HG03064 (cell line): ENCODE measurements at regions not wholly inside any gene's neighbourhood (a gene's known extent, or its start where the extent isn't known, plus 50 kb on each side); places are given as distances from the start of the nearest gene placed in this dataset.
"Not testable (repeated sequence)": the region's sequence is repeated elsewhere in the genome, so short reads cannot be mapped to it uniquely, and the experiment has no call there.

Source experiments
- ATAC-seq: cut with Tn5 transposase; IDR thresholded peaks from one replicate; pipeline ENCODE4 v1.9.1; 2021; ENCODE audit warnings: low read depth; ENCODE audit not compliant: unreplicated experiment

DNA sequence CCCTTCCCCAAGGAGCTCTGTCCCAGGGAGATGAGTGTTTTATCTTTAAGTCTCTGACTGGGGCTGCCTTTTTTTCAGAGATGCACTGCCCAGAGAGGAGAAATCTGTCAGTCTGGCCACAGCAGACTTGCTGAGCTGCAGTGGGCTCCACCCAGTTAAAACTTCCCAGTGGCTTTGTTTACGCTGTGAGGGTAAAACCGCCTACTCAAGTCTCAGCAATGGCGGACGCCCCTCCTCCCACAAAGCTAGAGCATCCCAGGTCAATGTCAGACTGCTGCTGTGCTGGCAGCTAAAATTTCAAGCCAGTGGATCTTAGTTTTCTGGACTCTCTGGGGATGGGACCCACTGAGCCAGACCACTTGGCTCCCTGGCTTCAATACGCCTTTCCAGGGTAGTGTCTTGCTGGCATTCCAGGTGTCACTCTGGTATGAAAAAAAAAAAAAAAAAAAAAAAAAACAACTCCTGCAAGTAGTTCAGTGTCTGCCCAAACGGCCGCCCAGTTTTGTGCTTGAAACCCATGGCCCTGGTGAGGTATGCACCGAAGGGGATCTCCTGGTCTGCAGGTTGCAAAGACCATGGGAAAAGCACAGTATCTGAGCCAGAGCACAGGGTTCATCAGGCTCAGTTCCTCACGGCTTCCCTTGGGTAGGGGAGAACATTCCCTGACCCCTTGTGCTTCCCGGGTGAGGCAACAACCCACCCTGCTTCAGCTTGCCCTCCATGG, 1616.1 kb upstream of the ADGRL3 start:
- no peak for ATAC-seq

DNA sequence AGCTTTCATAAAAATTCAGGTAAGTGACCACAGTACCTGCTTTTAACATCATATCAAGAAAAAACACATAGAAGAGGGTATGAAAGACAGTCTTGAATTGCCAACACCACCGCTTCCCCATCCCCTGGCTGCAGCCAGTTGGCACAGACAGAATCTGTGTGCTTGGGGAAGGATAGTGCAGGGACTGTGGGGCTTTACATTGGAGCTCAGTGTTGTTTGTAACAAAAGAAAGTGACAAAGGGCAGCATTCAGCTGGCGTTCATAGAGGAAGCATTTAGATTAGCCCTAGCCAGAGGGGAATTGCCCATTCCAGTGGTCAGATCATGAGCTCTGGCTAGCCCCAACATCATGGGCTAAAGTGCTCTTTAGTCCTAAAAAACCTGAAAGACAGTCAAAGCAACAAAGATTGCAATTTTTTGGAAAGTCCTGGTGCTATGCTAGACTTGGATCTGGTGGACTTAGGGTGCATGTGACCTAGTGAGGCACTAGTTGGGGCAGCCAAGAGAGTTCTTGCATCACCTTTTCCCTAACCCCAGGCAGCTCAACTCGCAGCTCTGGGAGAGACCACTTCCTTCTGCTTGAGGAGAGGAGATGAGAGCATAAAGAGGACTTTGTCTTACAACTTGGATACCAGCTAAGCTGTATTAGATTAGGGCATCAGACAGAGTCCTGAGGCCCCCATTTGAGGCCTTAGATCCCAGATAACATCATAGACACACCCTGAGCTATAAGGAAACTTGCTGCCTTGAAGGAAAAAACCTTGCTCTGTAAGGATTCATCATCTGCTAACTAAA, 1602.4 kb upstream of the ADGRL3 start:
- ATAC-seq: no peak

DNA sequence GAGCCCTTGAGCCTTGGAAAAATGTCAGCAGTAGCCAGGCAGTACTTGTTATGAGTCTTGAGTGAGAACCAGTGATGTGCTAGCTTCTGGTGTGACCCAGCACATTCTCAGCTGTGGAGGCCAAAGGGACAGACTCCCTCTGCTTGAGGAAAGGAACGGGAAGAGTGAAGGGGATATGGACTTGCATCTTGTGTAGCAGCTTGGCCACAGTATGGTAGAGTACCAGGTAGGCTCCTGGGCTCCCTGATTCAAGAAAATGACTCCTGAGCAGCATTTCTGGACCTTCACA, 1601.9 kb upstream of the ADGRL3 start:
- no peak for ATAC-seq

DNA sequence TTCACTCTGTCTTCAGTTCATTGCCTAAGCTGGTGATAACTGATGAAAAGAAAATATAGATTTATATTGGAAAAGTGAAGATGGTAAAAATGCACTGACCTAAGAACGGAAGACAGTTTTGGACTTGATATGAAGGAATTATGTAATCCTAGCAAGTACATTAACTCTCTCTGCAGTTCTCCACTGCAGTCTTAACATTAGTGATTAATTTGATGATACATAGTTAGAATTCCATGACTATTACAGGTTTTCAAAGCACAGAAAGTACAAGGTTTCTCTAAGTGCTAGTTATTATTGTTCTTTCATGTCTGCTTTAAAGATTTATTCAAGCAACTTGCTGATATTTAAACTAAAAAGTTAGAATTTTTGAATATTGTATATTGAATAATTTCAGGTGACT, 1591.7 kb upstream of the ADGRL3 start:
- ATAC-seq: no peak

DNA sequence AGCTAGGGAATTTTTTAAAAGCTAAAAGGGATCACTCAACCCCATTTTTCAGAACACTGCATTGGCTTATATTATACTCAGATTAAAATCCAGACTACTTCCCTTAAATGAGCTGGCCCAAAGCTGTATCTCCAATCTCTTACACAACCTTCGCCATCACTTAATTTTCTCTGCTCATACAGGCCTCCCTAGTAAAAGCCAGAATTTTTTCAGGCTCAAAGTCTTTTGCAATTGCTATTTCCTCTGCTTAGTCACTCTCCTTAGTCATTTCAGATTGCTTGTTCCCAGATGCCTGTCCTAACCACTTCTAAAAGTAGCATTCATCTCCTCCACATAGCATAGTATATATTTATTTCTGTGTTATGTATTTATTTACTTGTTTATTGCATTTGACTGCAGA, 1587.9 kb upstream of the ADGRL3 start:
- ATAC-seq: no peak

DNA sequence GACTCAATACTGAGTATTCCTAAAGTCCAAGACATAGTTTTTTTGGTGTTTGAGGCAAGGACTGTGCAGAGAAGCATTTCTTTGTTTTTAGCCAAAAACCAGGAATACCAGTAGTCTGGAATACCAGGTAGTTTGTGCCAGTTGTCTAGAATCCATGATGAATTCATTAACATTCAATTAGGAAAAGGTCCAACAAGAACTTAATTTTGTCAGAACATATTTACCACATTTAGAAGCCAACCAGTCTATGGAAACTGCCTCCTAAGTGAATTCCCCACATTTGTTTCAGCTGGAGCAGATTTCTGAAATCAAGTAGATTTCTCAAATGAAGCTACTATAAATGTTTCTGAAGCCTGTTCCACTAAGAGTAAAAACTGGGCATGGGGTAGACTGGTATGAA, 1584.8 kb upstream of the ADGRL3 start:
- no peak for ATAC-seq

DNA sequence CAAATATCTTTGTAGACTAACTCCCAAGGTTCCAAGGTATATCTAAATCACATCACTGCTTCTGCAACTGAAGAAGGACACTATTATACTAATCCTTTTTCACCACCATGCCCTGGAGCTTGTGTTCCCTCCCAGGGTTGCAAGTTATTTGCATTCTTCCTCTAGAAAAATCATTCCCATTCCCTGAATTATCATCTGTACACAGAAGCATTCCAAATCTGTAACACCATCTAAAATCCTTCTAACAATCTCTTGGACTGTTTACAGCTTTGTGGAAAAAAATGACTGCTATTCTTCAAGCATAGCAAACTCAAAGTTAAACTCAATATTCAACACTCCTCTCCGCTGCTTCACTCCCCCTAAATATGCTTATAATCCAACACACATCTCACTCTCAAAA, 1570.8 kb upstream of the ADGRL3 start:
- no peak for ATAC-seq

DNA sequence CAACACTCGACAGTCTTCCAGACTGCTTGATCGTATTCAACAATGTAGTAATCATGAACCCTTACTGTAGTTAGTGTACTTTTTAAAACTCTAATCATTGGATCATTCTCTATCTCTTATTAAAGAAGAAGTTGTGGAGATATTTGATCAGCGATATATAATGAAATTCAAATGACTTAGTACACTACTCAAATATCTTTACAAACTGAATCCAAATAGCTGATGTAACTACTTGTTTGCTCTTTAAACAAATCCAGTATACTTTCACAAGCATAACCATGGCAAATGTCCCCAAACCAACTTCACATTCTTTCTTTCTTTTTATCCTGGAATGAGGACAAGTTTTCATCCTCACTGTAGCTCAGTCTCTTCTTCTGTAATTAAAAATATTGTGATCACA, 1569.9 kb upstream of the ADGRL3 start:
- no peak for ATAC-seq

DNA sequence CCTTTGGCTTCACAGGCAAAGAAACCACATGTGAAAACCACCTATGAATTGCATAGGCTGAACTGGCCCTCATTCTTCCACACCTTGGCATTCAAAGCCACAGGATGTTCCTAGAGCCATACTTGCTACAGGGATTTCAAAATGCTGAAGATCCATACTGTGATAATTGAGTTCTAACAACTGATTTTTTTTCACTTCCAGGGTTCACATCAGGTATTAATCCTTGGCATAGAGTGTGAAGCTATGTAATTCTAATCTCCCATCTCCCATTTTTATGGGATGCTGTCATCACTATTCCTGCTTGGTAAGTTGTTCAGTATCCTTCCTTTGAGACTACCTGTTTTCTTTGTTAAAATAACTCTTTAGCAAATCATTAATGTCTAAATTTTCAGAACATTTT, 1569.2 kb upstream of the ADGRL3 start:
- ATAC-seq: no peak

DNA sequence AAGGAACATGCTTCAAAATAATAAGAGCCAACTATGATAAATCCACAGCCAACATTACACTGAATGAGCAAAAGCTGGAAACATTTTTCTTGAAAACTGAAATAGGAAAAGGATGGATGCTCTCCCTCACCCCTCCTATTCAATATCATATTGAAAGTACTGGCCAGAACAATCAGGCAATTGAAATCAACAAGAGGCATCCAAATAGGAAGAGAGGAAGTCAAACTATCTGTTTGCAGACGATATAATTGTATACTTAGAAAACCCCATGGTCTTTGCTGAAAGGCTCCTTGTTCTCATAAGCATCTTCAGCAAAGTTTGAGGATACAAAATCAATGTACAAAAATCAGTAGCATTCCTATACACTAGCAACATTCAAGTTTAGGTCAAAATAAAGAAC, 1562.5 kb upstream of the ADGRL3 start:
- ATAC-seq: no peak

DNA sequence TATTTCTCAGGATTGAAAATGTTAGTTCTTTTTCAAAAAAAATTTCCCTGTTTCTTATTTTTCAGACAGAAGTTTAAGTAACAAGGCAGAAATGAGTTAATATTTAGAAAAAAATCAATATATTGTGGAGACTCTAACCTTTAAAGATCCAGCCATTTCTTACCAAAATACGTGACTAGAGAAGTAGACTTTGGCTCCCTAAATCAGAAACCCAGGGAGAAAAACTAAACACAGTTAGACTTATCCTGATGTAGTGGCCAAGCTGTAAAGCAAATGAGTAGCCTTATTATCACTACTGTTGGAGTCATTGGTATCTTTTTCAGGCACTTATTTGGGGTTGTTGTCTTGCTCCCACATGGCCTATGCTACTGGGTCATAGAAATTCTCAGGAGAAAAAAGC, 1556.4 kb upstream of the ADGRL3 start:
- no peak for ATAC-seq

DNA sequence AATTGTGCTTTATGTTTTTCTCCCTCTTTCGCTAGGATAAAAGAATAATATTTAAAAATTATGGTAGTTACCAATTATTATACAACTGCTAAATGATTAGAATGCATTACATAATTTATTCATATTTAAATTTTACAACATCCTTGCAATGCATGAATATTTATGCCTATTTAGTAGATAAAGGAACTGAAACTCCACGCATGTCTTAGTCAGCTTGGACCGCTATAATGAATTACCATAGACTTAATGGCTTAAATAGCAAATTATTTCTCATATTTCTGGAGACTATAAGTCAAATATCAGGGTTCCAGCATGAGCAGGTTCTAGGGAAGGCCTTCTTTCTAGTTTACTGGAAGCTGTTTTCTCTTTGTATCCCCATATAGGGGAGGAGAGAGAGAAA, 1555.4 kb upstream of the ADGRL3 start:
- no peak for ATAC-seq

DNA sequence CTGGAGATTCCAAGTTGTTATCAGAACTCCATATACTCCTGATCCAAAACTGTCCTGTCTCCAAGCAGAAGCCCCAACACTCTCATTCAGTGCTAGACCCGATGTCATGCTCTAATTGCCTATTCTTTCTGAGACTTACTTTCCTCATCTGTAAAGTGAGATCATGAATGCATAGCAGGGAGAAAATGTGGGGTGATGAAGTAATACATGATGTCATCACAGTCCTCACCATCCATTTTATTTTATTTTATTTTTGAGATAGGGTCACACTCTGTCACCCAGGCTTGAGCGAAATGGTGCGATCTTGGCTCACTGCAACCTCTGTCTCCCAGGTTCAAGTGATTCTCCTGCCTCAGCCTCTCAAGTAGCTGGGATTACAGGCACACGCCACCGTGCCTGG, 1554.0 kb upstream of the ADGRL3 start:
- no peak for ATAC-seq

DNA sequence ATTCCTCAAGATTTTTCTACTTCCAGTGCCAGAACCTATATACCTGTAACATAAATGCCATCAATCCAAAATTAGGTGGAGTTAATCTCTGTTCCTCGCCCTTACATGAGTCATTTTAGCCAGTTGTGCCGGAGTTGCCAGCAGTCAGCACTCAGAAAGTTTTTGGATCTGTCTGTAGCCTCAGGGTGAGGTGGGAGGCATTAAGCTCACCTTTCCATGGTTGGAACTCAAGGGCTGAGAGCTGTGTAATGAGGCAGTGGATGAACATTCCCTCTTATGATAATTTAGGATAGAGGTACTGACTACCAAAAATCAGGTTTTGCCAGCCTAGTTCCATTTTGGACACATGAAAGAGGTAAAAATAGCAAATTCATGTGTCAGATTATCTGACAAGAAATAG, 1553.1 kb upstream of the ADGRL3 start:
- no peak for ATAC-seq

DNA sequence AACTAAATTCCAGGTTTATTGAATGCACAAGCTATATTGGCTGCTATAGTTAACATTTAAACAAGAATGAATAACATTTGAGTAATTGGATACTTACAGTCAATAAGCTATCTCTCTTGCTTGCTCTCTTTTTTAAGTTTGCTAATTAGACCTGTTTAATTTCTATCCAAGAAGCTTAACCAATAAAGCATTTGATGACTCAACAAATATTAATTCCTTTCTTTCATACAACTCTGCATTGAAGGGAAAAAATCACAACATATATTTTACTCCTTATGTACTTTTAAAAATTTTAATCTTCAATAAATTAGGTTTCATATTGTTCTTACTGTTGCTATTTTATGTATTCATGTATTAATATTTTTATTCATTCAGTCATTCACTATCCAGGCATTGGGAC, 1552.6 kb upstream of the ADGRL3 start:
- no peak for ATAC-seq

DNA sequence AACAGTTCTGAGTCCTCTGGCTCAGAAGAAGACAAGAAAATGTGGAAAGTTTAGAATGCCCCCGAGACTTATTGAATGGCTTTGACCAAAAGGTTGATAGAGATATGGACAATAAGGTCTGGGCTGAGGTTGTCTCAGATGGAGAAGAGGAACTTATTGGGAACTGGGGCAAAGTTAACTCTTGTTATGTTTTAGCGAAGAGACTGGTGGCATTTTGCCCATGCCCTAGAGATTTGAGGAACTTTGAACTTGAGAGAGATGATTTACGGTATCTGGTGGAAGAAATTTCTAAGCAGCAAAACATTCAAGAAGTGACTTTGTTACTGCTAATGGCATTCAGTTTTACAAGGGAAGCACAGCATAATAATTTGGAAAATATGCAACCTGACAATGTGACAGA, 1549.3 kb upstream of the ADGRL3 start:
- no peak for ATAC-seq

DNA sequence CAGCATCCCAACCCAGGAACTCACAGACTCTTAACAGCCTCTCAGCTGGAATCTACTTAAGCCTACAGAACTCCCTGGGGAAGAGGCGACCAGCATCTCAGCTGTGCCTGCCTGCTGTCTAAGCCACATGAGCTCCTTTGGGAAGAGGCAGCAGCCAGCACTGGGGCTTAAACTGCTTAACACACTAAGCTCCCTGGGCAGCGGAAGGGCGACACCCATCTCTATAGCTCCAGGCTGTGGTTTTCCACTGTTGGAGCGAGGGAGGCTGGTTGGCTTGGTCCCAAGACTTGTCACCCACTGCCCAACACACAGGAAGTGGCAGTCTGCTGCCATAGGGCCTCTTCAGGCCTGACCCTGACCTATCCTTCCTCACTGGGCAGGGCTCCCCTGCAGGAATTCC, 1544.1 kb upstream of the ADGRL3 start:
- ATAC-seq: no peak

DNA sequence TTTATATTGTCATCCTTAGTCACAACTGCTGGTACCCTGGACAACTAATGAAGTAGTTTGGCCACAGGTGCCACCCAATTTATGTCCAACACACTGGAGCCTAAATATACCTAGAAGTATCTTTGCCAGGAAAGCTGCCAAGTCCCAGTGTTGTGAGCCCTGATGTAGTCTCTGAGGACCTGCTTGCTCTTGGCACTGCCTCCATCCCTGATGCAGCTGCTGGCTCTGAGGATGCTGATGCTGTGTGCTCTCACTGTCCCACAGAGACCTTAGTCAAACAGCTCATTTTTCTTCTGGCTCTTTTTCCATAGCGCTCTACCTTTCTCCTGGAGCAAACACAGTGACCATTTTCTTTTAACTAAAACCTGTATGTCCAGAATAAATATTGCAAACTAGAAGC, 1535.4 kb upstream of the ADGRL3 start:
- no peak for ATAC-seq

DNA sequence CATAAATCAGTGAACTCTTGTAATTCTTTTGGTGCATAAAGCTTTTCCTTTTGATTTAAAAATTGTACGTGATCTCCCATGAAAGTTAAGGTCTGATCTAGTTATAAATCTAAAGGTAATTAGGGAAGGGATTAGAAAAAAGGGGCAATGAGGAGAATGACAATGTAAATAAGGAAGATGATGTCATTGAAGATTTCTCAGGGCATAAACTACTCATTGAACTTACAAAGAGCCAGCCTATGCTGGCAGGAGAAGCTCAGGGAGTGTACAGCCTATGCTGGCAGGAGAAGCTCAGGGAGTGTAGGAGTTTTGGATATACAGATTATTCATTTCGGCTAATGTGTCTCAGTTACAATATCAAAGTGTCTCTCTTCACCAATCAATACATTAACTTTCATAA, 1533.5 kb upstream of the ADGRL3 start:
- ATAC-seq: no peak

DNA sequence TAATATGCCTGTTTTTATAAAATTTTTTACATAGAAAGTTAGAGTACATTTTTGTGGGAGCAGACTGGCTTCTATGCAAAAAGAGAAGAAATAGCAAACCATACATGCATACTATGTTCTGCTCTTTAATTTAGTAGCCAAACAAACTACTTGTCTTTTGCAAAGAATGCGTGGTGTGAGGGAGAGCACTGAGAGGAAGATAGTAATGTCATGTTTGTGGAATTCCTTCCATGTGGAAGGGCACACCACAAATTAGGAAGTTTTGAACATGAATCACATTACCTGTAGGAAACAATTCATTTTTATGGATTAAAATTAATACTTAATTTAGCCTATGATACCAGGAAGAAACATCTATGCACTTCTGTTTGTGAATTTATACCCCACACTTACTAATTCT, 1529.1 kb upstream of the ADGRL3 start:
- ATAC-seq: no peak

DNA sequence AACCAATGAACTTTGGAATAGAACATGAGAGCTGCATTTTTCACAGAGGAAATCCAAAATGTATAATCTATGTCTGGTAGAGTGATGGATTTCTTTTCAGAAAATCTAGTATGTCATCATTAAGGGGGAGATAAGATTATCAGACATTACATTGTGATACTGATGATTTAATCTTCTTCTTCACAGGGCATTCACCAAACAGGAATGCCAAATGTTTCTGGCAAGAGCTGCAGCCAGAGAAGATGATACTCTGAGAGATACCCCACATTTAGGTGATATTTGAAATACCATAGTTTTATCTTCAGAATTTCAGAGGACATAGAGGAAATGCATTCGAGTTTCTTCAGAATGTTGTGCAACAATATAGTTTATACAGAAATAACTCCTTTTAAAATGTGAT, 1523.7 kb upstream of the ADGRL3 start:
- no peak for ATAC-seq

DNA sequence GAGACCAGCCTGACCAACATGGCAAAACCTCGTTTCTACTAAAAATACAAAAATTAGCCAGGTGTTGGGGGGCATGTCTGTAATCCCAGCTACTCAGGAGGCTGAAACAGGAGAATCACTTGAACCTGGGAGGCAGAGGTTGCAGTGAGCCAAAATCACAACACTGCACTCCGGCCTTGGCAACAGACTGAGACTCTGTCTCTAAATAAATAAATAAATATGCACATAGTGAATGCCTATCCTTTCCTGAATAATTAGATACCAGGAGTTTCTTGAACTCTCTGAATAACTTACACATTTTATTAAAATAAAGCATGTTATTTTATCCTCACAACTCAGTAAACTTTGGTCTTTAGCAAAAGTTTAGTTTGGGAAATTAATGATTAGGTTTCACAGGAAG, 1523.1 kb upstream of the ADGRL3 start:
- not testable (repeated sequence) for ATAC-seq

DNA sequence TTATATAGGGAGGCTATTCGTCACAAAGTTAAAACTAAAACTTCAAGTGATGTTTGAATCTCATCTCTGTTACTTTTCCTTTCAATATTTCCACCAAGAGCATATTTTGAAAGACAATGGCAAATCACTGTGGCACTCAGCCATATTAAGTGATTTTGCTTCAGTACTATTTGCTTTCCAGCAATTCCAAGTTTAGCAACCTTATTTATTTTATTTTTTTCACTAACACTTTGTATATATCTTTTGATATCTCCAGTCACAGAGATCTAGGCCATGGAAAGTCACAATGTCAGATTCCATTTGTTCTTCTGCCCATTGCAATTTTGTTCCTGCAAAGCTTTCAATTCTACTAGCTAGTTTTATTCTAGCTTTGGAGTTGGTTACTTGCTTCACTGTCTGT, 1514.5 kb upstream of the ADGRL3 start:
- ATAC-seq: no peak
